GM19238 (cell line): ENCODE measurements at regions not wholly inside any gene's neighbourhood (a gene's known extent, or its start where the extent isn't known, plus 50 kb on each side); places are given as distances from the start of the nearest gene placed in this dataset.
"Not testable (repeated sequence)": the region's sequence is repeated elsewhere in the genome, so short reads cannot be mapped to it uniquely, and the experiment has no call there.

ENCODE experiments used
- DNase-seq: peaks from one replicate; pipeline ENCODE4 v3.0.0; 2011; ENCODE audit warnings: low spot score; ENCODE audit not compliant: insufficient read length

DNA sequence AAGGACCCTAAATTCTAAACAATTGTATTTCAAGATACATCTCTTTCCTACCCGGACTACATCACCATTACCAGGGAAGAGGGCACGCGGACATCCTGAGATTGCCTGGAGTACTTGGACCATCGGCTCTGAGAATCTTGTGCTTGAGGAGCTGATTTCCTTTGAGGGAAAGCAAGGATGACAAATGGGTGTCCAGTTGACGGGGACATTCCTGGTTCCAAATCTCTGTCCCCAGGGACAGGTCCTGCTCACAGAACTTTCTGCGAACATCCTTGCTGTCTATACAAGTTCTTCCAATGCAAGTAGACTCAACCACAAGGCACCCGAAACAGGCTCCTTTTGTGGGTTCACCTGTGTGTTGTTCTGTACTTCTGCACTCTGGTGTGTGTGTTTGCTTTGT lies 289.5 kb upstream of the MYT1L start:
- no peak for DNase-seq

DNA sequence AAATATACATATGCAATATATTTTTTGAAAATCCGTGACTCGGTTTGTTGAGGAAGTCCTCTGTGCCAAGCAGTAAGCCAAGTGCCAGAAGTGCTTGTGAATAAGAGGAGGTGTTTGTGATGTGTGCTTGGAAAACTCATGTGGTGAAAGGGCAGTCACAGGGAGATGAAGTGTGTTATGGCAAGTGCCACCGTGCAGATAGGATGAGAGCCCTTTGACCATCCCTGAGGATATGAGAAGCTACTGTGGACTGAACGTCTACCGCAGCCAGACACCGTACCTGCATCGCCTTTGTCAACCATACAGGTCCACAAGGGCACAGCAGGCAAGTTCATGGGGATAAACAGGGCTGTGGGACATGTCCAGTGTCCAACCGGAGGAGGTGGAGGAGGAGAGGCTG lies 288.9 kb upstream of the MYT1L start:
- DNase-seq: no peak

DNA sequence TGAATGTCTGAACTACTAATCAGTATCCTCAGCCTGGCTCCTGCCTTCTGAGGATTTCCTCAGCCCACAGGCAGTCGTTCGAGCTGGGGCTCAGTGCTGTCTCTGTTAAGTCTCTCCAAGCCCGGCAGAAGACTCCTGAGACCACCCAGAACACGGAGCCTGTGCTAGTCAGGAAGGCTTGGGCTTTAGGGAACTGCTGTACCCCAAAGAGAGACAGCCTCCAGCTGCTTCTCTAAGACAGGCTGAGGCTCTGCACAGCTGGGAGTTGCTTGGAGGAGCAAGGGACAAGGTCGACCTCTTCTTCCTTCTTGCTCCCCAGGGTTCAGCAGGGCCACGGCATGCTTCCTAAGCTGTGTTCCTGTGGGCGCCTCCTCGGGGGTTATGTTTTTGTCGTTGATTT lies 283.4 kb upstream of the MYT1L start:
- no peak for DNase-seq

DNA sequence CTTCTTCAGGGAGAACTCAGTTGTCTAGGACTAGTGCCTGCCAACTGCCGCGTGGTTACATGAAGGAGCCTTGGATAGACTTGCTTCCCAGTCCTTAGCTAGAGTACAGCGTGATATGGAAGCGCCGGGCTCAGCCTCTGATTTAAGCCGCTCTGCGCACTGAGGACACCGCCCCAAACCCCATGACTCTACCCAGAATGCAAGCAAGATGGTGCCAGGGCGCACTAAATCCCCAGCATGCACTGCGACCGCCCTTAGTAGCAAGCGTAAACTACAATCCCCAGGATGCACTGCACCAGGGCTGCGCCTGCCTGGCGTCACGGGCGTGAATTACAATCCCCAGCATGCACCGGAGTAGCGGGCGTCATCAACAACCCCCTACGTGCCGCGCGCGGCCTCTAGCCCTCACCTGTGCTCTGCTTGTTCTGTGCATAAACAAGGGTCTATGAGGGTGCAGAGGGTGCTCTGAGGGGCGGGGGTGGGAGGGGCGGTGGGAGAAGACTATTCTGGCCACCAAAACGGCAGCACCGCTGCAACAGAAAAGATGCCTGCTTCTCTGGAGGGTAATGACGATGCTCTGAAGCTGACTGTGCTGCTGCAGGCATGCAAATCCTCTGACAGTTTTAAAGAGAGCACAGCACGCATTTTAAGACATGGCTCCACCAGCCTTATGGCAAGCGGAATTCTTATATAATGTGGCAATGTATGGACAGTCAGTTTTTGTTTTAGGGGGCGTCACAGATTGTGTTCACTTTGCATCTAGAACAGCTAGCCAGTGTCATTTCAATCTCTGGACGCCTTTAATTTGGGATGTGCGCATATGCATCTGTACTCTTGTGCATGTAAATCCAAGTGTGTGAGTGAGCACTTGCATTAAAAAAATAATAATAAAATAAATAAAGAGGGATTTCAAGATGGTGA lies 282.5 kb upstream of the MYT1L start:
- DNase-seq: peak; percentile 43

DNA sequence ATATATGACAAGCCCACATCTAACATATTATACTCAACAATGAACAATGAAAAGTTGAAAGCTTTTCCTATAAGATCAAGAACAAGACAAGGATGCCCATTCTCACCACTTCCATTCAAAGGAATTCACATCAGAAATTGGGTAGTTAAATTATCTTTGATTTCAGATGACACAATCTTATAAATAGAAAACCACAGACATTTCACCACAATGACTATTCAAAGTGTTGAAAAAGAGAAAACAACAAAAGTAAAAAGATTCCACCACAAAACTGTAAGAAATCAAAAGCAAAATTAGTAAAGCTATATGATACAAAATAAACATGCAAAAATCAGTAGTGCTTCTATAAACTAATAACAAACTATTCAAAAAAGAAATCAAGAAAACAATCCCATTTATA lies 279.7 kb upstream of the MYT1L start:
- no peak for DNase-seq

DNA sequence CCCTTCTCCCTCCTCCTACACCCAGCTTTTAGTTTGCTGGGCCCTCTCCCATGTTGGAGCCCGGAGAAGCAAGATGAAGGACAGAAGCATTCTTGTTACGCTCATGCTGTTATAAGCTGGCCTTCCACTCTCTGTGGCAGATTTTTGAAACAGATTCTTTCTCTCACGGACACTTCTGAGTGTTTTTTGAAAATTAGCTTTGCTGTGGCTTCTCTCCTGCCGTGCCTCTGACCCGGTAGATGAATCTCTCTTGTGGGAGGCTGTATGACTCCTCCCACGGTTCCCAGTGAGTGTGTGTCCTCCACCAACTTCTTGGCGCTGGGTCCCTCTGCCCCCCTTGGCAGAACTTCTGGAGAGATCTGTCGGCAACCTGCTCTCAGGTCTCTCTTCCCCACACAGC lies 269.3 kb upstream of the MYT1L start:
- no peak for DNase-seq

DNA sequence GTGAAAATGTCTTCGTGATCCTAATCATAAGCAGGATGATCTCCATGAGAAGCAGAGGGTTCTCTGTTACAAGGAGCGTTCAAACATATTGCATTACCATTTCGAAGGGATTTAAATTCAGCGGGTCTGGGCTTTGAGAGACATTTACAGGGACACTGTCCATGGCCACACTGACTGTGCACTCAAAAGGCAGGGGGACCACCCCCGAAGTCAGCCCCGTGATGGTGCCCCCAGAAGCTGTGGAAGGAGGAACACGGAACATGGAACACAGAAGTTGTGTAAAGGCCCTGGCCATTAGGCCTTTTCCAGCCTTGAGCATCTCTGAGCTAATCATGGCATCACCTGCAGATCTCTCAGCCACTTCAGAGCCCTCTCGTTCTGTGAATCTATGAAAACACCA lies 268.4 kb upstream of the MYT1L start:
- no peak for DNase-seq

DNA sequence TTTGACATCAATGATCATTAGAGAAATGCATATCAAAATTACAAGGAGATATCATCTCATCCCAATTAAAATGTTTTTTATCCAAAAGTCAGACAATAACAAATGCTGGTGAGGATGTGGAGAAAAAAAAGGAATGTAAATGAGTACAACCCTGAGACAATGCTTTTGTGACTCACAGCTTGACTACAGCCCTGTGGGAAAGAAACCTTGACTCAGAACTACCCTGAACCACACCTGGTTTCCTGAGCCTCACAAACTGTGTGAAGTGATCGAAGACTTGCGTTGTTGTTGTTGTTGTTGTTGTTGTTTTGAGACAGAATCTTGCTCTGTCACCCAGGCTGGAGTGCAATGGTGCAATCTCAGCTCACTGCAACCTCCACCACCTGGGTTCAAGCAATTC lies 266.6 kb upstream of the MYT1L start:
- no peak for DNase-seq

DNA sequence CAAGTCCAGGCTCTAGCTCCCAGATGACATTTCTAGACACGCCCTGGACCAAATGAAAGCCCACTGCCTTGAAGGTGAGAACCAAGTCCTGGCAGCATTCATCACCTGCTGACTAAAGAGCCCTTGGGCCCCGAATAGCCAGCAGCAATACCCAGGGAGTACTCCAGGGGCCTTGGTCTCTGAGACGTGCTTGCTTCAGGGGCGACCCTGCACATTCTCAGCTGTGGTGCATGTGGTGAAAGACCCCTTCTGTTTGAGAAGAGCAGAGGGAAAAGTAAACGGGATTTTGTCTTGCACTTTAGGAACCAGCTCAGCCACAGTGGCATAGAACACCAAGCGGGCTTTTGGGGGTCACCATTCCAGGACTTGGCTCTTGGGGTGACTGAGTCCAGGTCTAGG lies 260.5 kb upstream of the MYT1L start:
- DNase-seq: no peak

DNA sequence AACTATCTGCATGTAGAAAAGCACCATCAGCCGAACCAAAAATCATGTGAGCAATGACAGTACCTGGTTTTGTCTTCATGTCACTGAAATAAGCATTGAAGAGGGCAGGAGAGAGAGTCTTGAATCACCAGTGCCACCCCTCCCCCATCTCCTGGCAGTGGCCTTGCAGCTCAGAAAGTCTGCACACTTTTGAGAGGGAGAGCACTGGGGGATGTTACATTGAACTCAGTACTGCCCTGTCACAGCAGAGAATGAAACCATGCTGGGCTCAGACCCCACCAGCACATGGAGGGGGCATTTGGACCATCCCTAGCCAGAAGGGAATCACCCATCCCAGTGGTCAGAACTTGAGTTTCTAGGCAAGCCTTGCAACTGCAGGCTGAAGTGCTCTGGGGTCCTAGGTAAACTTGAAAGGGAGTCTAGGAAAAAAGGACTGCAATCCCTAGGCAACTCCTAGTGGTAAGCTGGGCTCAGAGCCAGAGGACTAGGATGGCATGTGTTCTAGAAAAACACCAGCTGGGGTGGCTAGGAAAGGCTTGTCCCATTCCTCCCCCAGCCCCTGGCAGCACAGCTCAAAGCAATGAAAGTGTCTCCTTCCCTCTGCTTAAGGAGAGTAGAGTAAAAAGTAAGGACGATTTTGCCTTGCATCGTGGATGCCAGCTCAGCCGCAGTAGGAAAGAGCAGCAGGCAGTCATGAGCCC lies 259.9 kb upstream of the MYT1L start:
- DNase-seq: no peak

DNA sequence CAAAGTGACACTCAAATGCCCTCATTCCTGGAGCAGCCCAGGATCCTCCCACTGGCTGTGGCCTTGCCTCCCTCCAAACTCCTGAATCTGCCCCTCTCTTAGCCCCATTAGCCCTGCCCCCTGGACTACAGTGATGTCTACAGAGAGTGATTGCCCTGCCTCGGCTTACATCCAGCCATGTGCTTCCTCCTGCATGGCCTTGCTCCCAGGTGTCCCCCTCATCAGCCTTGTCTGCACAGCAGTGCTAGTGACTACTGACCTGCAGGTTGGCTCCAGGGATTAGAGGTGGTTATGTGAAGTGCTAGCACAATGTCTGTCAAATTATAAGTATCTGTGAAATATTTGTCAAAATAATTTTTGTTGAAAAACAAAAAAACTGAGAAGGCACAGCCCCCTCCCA lies 259.1 kb upstream of the MYT1L start:
- no peak for DNase-seq

DNA sequence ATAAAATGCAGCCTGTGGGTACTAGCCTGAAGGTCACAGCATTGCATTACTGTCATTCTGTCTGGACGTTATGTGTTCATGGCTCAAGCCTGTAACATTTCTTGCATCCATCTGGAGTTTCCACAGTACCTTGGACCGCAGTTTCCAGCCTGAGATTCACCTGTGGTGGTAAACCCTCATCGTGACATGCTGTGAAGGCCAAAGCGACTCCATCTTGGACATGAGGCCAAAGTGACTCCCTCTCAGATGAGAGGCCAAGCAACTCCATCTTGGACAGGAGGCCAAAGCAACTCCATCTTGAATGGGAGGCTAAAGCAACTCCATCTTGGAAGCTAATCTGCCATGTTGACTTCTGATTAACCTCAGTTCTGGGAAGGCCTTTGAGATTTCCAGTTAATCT lies 257.7 kb upstream of the MYT1L start:
- DNase-seq: no peak

DNA sequence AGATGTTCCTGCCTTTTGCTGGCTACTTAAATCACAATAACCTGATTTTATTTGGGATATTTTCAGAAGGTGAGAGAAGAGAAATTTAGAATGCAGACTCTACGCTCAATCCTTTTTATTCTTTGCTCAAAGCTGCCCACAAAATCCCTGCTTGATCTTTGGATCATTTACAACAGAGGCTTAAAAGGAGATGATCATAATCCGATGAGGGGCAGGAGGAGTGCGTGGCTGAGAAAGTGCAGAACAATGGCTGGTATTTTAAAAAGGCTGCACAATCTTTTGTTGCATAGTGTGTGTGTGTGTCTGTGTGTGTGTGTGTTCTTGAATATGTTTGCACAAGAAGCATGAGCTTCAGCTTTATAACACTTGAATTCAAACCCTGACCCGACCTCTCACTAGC lies 256.3 kb upstream of the MYT1L start:
- DNase-seq: no peak

DNA sequence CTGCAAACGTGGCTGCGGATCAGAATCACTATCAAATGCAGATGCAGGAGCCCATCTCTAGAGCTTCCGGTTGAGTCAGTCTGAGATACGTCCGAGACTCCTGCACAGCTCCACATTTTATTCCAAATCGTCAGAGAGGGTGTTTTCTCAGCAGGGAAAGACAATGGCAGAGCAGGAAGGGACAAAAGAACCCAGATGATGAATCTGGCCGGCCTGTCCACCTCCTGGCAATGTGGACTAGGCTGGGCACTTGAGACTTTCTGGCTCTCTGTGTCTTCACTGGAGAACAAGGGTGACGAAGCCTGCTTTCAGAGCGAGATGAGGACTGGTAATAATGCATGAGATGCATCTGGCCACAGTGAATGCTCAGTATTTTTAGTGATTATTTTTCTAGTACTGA lies 255.9 kb upstream of the MYT1L start:
- no peak for DNase-seq

DNA sequence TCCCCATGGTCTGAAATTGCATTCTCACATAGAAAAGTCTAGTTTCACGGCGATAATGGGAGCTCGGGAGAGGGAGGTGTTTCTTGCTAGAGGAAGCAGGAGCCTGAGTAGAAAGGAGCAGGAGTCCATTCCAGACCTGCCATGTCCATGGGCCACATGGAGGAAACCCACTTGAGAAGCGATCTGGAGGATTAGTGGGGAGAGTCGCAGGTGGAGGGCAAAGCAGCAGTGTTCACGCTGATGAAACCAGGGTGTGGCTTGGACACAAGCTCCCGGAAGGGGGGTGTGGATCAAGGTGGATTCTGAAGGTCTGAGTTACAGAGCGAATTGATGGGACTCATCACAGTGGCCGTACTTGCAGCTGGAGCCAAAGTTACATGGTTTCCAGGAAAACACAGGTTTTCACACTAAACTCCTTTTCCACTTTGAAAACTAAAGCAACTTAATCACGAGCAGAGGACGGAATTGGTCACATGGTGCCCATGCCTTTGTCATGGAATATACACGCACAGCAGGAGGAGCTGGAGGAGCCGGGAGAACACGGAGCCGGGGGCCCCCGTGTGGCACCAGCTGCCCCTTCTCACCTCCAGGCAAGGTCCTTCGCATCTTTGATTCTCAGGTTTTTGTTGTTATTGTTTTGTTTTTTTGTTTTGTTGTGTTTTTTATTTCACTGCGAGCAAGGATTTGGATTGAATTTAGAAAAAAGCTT lies 255.1 kb upstream of the MYT1L start:
- DNase-seq: no peak

DNA sequence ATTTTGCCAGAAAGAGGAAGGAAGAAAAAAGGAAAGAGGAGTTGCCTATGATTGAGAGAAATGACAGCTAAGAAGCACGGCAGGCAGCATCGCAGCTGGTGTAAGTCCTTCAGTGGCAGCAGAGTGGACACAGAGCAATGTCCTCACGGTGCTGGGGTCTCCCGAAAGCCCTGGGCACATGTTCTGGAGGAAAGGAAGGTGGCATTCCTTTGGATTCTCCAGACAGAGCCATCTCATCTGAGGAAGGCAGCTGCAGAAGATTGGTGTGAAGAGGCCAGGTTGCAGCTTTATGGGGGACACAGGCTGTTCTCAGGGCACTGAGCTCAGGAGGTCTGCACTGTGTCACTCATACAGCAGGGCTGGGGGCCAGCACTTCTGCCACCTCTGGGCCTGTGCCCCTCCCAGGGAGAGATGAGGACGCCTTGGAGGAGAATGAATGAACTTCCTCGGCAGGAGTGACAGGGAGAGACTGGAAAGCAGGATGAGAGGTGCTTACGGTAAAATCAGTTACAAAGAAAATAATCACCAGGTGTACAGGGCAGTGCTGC lies 252.0 kb upstream of the MYT1L start:
- DNase-seq: no peak

DNA sequence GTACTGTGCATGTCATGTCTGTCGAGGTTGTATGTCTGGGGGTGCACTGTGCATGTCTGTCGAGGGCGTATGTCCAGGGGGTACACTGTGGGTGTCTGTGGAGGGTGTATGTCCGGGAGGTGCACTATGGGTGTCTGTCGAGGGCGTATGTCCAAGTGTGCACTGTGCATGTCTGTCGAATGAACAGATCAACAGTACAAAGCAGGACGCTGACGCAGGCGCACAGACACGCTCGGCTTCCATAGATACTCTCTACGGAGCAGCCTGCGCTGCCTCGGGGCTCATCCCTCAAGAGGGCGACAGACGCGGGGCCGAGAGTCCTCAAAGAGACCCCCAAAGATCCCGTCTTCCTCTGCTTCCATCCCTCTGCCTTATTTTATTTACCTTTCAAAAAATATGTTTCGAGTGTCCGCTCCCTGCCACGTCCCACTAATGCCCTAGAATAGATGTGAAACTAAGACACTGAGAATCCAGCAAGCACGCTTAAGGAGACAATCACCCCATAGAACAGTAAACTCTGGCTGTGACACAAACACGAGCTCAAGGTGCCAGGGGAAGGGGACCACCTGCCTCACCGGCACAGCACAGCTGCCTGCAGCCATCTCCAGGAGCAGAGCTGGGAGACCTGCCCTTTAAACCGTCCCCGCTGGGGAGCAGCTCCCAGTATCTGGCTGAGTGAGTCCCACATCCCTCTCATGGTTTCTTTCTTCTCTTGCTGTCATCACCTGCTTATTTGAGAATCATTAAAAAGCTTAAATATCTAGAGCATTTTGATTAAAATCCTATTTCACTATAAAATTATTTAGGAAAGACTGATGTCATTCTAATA lies 250.5 kb upstream of the MYT1L start:
- DNase-seq: no peak

DNA sequence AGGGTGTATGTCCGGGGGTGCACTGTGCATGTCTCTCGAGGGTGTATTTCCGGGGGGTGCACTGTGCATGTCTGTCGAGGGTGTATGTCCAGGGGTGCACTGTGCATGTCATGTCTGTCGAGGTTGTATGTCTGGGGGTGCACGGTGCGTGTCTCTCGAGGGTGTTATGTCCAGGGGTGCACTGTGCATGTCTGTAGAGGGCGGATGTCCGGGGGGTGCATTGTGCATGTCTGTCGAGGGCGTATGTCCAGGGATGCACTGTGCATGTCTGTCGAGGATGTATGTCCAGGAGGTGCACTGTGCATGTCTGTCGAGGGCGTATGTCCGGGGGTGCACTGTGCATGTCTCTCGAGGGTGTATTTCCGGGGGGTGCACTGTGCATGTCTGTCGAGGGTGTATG lies 249.8 kb upstream of the MYT1L start:
- DNase-seq: not testable (repeated sequence)

DNA sequence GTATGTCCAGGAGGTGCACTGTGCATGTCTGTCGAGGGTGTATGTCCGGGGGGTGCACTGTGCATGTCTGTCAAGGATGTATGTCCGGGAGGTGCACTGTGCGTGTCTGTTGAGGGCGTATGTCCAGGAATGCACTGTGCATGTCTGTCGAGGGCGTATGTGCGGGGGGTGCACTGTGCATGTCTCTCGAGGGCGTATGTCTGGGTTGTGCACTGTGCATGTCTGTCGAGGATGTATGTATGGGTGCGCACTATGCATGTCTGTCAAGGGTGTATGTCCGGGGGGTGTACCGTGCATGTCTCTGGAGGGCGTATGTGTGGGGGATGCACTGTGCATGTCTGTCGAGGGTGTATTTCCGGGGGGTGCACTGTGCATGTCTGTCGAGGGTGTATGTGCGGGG lies 249.3 kb upstream of the MYT1L start:
- no peak for DNase-seq

DNA sequence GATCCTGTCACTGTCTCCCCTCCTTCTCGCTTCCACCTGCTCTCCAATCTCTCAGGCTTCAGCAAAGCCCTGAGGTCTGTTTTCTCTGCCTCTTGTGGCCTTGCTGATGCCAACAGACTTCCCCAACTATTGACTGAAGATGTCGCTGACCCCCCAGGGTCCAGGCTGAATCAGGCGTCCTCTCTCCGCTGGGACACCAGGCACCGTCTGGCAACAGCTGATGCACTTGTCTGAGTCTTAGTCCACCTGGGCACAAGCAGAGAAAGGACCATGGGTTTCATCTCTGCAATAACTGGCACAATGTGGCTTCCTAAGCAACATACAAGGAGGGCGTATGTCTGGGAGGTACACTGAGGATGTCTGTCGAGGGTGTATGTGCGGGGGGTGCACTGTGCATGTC lies 248.7 kb upstream of the MYT1L start:
- no peak for DNase-seq

DNA sequence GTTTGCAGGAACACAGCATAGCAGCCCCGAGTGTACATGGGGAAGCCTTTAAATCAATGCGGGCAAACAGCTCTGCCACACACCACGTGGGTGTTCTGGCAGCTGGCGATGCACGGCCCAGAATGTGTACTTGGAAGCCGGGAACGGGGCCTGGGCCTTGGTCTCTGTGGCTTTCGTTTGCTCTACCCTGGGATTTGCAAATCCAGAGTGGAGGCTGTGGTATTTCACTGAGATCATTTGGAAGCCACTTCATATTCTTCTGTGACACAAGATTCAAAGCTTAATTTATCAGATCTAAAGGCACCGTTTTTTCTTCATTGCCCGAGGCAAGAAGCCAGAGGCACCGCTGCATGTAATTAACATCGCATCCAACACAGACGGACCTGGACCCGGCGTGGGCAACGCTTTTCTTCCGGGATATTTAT lies 246.3 kb upstream of the MYT1L start:
- no peak for DNase-seq
